Activated CD4-positive, alpha-beta memory T cell treated with anti-CD3 and anti-CD28 coated beads for 36 hours (primary cell): ENCODE measurements at regions not wholly inside any gene's neighbourhood (a gene's known extent, or its start where the extent isn't known, plus 50 kb on each side); places are given as distances from the start of the nearest gene placed in this dataset.

Source experiments
- CTCF ChIA-PET: fragments of 350-600 bp; sonication (Branson Sonifier 250); formaldehyde crosslinking; loops from one replicate; lab custom pipeline; 2021; ENCODE audit warnings: antibody characterized with exemption, inconsistent platforms; lab: Charles Lee
- POLR2A ChIA-PET: fragments of 350-600 bp; sonication (Branson Sonifier 250); formaldehyde crosslinking; loops from one replicate; lab custom pipeline; 2021; ENCODE audit warnings: antibody characterized with exemption; lab: Charles Lee
- DNase-seq: peaks from one replicate; pipeline ENCODE4 v3.0.0-alpha.2; 2020
- H3K27ac Mint-ChIP-seq: one replicate; pipeline ENCODE4 v1.8.0; 2021; ENCODE audit warnings: mixed read lengths
- H3K27me3 Mint-ChIP-seq: one replicate; pipeline ENCODE4 v1.8.0; 2021; ENCODE audit warnings: mixed read lengths
- H3K36me3 Mint-ChIP-seq: one replicate; pipeline ENCODE4 v1.8.0; 2021; ENCODE audit warnings: mixed read lengths
- H3K4me1 Mint-ChIP-seq: one replicate; pipeline ENCODE4 v1.8.0; 2021; ENCODE audit warnings: low read depth, mixed read lengths
- H3K4me3 Mint-ChIP-seq: one replicate; pipeline ENCODE4 v1.8.0; 2021; ENCODE audit warnings: mild to moderate bottlenecking, mixed read lengths
- H3K9me3 Mint-ChIP-seq: one replicate; pipeline ENCODE4 v1.8.0; 2021; ENCODE audit warnings: mixed read lengths
- intact Hi-C: fragments of 100-400 bp; cut with micrococcal nuclease; formaldehyde crosslinking; loops from one replicate; pipeline ENCODE4 v1.15.1; 2023

- POLR2A ChIA-PET: no interaction called here
- no peaks in the 10 kb centered on the region for H3K27me3 Mint-ChIP-seq
- H3K9me3 Mint-ChIP-seq: peaks cover 10% of the 10 kb centered on the region
- intact Hi-C loops: no loop called here
- CTCF ChIA-PET: no interaction called here
- H3K4me1 Mint-ChIP-seq: no peaks in the 10 kb centered on the region
- H3K4me3 Mint-ChIP-seq: no peak overlapping the region
- no peak overlapping the region for H3K27ac Mint-ChIP-seq
- DNase-seq: no peak
- no peaks in the 10 kb centered on the region for H3K36me3 Mint-ChIP-seq
Measured at GRCh38 chr4:111812760-111813159, 332.5 kb upstream of the FAM241A start.

GRCh38 chr4:111813555-111814140 is 331.6 kb upstream of the FAM241A start:
- peaks cover 10% of the 10 kb centered on the region for H3K9me3 Mint-ChIP-seq
- intact Hi-C loops: no loop called here
- H3K27ac Mint-ChIP-seq: no peak overlapping the region
- no peaks in the 10 kb centered on the region for H3K36me3 Mint-ChIP-seq
- H3K27me3 Mint-ChIP-seq: no peaks in the 10 kb centered on the region
- H3K4me3 Mint-ChIP-seq: no peak overlapping the region
- DNase-seq: no peak
- ChIA-PET CTCF (interaction anchor here (0.7 kb wide), 1 partner anchor 1123 kb away, joined by 3 read pairs; no protein-coding TSS in a partner anchor), POLR2A (no interaction called here)
- H3K4me1 Mint-ChIP-seq: no peaks in the 10 kb centered on the region

DNA sequence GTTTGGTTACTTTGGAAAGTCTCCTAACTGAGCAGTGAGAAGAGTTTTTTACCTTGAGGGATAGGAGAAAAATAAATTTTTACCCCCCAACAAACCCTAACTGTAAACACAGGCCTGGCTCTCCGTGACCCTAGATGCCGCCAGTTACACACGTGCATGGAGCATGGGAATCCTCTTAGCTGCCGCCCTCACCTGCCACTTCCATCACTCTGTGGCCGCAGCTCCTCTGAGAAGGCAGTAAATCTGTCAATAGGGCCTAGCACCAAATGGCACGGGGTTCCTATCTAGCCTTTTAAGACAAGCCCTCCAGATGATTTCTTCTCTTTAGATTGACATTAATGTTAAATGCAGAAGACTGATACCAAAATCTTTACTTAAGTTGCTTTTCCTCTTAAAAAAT is 330.3 kb upstream of the FAM241A start:
- ChIA-PET CTCF (no interaction called here), POLR2A (no interaction called here)
- intact Hi-C loops: no loop called here
- DNase-seq: no peak
- Mint-ChIP-seq H3K9me3 (peaks cover 7% of the 10 kb centered on the region), H3K27ac (no peak overlapping the region), H3K4me3 (no peak overlapping the region), H3K27me3 (no peaks in the 10 kb centered on the region), H3K36me3 (no peaks in the 10 kb centered on the region), H3K4me1 (no peaks in the 10 kb centered on the region)

GRCh38 chr4:111821342-111821741 is 323.9 kb upstream of the FAM241A start:
- Mint-ChIP-seq H3K4me1 (no peaks in the 10 kb centered on the region), H3K9me3 (peaks cover 7% of the 10 kb centered on the region), H3K27ac (no peak overlapping the region), H3K36me3 (no peaks in the 10 kb centered on the region), H3K4me3 (no peak overlapping the region), H3K27me3 (no peaks in the 10 kb centered on the region)
- intact Hi-C loops: no loop called here
- ChIA-PET POLR2A (no interaction called here), CTCF (no interaction called here)
- DNase-seq: no peak

DNA sequence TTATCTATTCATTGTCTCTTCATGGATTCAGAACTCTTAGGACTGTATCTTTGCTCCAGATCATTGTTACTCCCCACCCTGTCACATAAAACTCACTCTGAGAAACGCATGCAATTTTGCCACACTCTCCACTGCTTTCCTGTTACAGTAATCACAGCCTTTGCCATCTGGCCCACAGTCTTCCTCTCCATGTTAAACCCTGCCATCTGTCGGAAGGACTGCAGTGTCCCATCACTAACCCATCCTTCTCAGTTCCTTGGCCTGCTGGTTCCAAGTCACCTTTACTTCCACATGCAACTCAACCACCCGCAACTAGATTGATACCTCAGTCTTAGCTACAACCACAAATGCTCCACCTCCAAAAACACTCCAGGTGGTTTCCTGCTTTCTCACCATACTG is 308.7 kb upstream of the FAM241A start:
- CTCF ChIA-PET: no interaction called here
- Mint-ChIP-seq H3K27ac (no peak overlapping the region), H3K9me3 (no peaks in the 10 kb centered on the region), H3K27me3 (no peaks in the 10 kb centered on the region), H3K4me3 (no peak overlapping the region), H3K4me1 (no peaks in the 10 kb centered on the region), H3K36me3 (no peaks in the 10 kb centered on the region)
- no peak for DNase-seq
- intact Hi-C loops: no loop called here
- POLR2A ChIA-PET: no interaction called here

GRCh38 chr4:111837761-111838160 is 307.5 kb upstream of the FAM241A start:
- CTCF ChIA-PET: no interaction called here
- Mint-ChIP-seq H3K9me3 (no peaks in the 10 kb centered on the region), H3K27ac (no peak overlapping the region), H3K4me3 (no peak overlapping the region), H3K36me3 (no peaks in the 10 kb centered on the region), H3K4me1 (no peaks in the 10 kb centered on the region), H3K27me3 (no peaks in the 10 kb centered on the region)
- DNase-seq: no peak
- POLR2A ChIA-PET: no interaction called here
- intact Hi-C loops: no loop called here

DNA sequence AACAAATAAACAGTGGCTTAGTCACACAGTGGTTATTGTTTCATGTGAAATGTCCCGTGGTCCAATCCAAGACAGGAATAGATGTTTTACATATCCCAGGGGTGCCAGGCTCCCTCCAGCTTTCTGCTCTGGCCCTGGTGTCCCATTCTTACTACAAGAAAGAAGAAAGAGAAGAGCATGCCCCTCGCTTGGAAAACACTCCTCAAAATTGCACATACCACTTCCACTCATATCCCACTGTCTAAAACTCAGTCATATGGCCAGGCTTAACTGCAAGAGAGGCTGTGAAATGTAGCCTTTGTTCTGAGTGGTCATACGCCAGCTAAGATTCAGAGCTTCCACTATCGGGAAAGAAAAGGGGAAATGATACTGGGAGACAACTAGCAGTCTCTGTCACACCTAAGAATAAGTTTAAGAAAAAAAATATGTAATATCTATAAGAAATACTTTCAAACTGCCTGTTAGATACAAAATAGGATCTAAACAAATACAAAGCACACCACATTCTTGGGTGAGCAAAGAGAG is 306.8 kb upstream of the FAM241A start:
- Mint-ChIP-seq H3K9me3 (no peaks in the 10 kb centered on the region), H3K4me1 (no peaks in the 10 kb centered on the region), H3K27ac (no peak overlapping the region), H3K4me3 (no peak overlapping the region), H3K36me3 (no peaks in the 10 kb centered on the region), H3K27me3 (no peaks in the 10 kb centered on the region)
- intact Hi-C loops: no loop called here
- ChIA-PET POLR2A (no interaction called here), CTCF (interaction anchor here (0.6 kb wide), 1 partner anchor 262 kb away, joined by 3 read pairs; no protein-coding TSS in a partner anchor)
- DNase-seq: no peak

DNA sequence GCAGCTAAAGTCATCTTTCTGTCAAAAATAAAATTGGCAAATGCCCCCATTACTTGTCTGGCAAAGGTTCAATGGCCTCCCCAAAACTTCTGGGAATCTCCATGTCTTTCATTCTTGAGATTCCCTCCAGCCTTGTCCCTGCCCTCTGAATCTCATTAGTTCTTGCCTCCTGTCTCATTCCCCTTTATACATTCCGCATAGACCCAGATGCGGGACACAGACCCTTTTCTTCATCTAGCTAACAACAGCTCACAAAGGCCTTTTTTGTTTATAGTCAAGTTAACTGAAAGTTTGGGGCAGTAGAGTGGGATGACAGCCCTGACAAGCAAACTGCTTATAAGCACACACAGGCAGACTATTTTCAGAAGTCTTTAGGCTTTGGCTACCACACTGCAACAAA is 306.1 kb upstream of the FAM241A start:
- Mint-ChIP-seq H3K9me3 (no peaks in the 10 kb centered on the region), H3K36me3 (no peaks in the 10 kb centered on the region), H3K27ac (no peak overlapping the region), H3K27me3 (no peaks in the 10 kb centered on the region), H3K4me1 (no peaks in the 10 kb centered on the region), H3K4me3 (no peak overlapping the region)
- ChIA-PET POLR2A (no interaction called here), CTCF (interaction anchor here (0.6 kb wide), 1 partner anchor 261 kb away, joined by 3 read pairs; no protein-coding TSS in a partner anchor)
- intact Hi-C loops: no loop called here
- DNase-seq: no peak

- POLR2A ChIA-PET: no interaction called here
- no peaks in the 10 kb centered on the region for H3K36me3 Mint-ChIP-seq
- CTCF ChIA-PET: no interaction called here
- intact Hi-C loops: no loop called here
- no peak for DNase-seq
- H3K27ac Mint-ChIP-seq: no peak overlapping the region
- peaks cover 2% of the 10 kb centered on the region for H3K9me3 Mint-ChIP-seq
- no peak overlapping the region for H3K4me3 Mint-ChIP-seq
- H3K4me1 Mint-ChIP-seq: no peaks in the 10 kb centered on the region
- no peaks in the 10 kb centered on the region for H3K27me3 Mint-ChIP-seq
Measured at GRCh38 chr4:111842336-111842735, 302.9 kb upstream of the FAM241A start.

GRCh38 chr4:111847296-111848008 is 297.8 kb upstream of the FAM241A start:
- ChIA-PET CTCF (no interaction called here), POLR2A (no interaction called here)
- peaks cover 2% of the 10 kb centered on the region for H3K9me3 Mint-ChIP-seq
- no peaks in the 10 kb centered on the region for H3K36me3 Mint-ChIP-seq
- H3K27me3 Mint-ChIP-seq: no peaks in the 10 kb centered on the region
- no peak overlapping the region for H3K27ac Mint-ChIP-seq
- no peak for DNase-seq
- H3K4me3 Mint-ChIP-seq: no peak overlapping the region
- intact Hi-C loops: no loop called here
- H3K4me1 Mint-ChIP-seq: no peaks in the 10 kb centered on the region

- Mint-ChIP-seq H3K9me3 (peaks cover 2% of the 10 kb centered on the region), H3K4me1 (no peaks in the 10 kb centered on the region), H3K27ac (no peak overlapping the region), H3K36me3 (no peaks in the 10 kb centered on the region), H3K27me3 (no peaks in the 10 kb centered on the region), H3K4me3 (no peak overlapping the region)
- DNase-seq: no peak
- CTCF ChIA-PET: no interaction called here
- intact Hi-C loops: no loop called here
- POLR2A ChIA-PET: no interaction called here
Measured at GRCh38 chr4:111849746-111850284, 295.4 kb upstream of the FAM241A start.

GRCh38 chr4:111854494-111855087 is 290.7 kb upstream of the FAM241A start:
- H3K4me1 Mint-ChIP-seq: no peaks in the 10 kb centered on the region
- no peak for DNase-seq
- H3K9me3 Mint-ChIP-seq: no peaks in the 10 kb centered on the region
- no peaks in the 10 kb centered on the region for H3K36me3 Mint-ChIP-seq
- ChIA-PET POLR2A (no interaction called here), CTCF (interaction anchor here (0.6 to 1.5 kb wide), 4 partner anchors 9 to 1855 kb away, joined by 3 to 4 read pairs (median 3); no protein-coding TSS in a partner anchor)
- no peak overlapping the region for H3K4me3 Mint-ChIP-seq
- intact Hi-C loops: loop anchor here (1.0 kb wide), 1 partner anchor 212 kb away; no protein-coding TSS in a partner anchor
- H3K27me3 Mint-ChIP-seq: no peaks in the 10 kb centered on the region
- no peak overlapping the region for H3K27ac Mint-ChIP-seq
